Limb (tissue), 2 donors: ENCODE measurements at regions not wholly inside any gene's neighbourhood (a gene's known extent, or its start where the extent isn't known, plus 50 kb on each side); places are given as distances from the start of the nearest gene placed in this dataset.

Experiments
- DNase-seq, 2 donors: peaks; one replicate each; pipeline ENCODE4 v3.0.0-alpha.2; 2016; ENCODE audit errors: extremely low spot score in 2 of 2

DNA sequence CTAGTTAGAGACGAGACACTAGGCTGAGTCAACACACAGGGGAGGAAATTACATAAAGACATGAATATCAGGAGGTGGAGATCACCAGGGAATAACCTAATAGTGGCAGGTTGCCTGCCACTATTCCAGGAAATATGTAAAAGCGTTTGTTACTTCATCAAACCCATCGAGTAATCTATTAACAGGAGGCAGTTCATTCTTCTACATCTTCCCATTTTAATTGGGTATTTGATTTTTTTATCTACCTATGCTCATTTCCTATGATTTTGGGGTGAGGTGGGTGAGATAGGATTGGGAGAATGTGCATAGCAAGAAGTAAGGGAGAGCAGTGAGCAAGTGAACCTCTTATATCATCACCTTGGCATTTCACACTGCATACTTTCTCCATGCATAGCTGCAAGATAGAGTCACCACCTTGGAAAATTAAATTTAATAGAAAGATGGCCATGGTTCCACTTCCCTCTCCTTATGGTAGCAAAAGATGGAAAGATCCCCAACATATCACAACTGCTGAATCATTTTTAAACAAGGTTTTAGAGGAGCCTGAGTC lies 312.2 kb downstream of the TMEM114 start:
- no peak for DNase-seq

DNA sequence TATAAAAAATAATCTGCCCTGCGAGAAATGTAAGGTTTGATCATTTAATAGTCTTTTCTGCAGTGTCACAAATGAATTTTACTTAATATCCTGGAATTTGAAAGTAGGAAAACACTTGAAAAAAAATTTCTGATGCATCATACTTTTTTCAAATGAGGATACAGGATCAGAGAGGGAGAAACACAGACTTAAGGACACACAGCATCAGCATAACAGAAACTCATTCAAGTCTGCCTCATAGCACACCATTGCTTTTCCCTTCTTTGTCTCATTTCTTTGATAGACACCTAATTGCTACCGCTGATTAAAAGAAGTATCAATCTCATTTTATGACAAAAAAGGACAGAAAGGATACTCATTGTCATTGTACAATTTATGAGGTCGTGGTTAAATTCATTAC lies 319.0 kb downstream of the TMEM114 start:
- DNase-seq: no peak

DNA sequence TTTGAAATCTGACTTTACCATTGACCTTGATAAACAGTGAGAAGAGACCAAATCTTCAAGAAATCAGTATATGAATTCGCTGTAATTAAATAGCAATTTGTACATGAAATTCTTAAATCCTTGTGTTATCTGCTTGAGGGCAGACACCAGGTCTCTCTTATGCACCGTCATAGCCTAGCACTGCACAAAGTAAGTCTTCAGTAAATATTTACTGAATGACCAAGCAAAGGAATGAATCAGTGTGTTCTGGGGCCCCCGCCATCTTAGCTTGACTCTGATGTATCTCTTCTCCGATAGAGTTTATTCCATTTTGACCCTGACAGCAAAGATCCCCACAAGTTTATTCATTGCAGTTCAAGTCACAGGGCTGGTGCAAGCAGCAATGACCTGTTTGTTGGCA lies 328.0 kb downstream of the TMEM114 start:
- DNase-seq: no peak

DNA sequence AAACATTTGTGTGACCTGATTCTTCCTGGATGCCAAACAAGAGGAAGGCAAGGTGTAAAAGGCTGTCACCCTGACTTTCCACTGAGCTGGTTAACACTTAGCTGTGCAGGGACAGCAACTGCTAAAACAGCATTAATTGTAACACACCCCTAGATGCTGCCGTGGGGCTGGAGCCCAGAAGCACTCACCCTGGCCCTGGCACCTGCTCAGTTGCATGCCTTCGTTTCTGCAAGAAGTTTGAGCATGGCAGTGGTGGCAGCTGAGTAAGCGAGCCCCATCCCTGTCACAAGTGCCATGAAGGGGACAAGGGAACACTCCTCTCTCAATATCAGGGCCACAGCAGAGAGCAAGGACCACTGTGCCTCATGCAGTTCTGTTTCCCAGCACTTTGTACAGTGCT lies 330.2 kb downstream of the TMEM114 start:
- no peak for DNase-seq

DNA sequence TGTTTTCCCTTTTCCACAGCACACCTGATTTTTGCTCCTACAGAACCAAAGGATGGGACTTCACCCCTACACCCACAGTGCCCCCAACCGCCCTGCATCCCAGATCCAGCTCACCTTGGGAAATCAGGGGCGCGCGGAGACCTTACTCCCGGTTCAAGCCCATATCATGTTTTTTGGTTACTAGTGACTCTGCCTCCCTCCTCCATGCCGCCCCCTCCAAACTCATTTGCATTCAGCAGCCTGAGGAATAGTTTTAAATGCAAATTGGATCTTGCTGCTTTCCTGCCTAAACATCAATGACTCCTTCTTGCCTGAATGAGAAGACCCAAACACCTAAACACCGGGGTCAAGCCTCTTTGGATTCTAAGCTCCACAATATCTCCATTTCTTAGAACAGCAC lies 331.8 kb downstream of the TMEM114 start:
- DNase-seq: no peak

DNA sequence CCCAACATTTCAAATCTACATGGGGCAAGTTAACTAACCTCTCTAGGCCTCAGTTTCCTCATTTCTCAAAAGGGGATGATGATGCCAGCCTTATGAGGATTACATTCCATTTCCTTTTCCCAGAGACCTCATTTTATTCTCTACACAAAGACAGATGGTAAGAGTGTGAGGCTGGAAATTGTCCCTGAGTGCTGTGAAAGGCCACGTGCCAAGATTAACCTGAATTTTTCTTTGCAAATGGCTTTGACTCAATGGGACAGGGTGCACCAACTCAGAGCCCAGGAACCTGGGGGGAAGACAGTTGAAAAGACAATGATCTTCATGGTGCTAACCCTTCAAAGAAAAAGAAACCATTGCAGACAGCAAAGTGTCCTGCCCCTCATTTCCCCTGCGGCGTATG lies 332.8 kb downstream of the TMEM114 start:
- DNase-seq: no peak

DNA sequence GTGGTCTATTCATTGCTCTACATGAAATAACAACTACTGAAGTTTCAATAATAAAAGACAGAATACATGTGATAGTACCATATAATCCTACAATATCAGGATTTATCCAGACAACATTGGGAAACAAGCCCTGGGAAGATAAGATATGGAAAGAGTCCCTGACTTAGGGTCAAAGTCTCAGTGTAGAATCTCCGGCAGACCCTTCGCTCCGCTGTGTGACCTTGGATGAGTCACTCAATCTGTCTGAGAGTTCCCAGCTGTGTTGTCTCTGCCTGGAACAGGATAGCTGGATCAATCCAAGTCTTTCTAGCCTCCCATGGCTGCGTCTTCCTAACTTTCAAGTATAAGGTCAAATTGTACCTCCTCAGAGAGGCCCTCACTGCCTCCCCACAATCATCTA lies 335.9 kb downstream of the TMEM114 start:
- no peak for DNase-seq

DNA sequence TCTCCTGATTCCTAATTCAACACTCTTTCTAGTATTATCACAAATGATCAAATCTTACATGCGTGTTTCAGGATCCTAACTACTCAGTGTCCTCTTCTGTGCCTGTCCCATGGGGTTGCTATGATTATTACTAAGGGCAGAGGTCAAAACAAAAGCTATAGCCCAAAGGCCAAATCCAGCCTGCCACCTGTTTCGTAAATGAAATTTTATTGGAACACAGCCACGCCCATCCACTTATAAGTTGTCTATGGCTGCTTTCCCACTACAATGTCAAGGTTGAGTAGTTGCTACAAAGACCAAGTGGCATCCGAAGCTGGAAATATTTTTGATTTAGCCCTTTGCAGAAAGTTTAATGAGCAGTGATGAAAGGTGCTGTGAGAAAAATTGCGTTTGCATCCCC lies 336.6 kb downstream of the TMEM114 start:
- no peak for DNase-seq

DNA sequence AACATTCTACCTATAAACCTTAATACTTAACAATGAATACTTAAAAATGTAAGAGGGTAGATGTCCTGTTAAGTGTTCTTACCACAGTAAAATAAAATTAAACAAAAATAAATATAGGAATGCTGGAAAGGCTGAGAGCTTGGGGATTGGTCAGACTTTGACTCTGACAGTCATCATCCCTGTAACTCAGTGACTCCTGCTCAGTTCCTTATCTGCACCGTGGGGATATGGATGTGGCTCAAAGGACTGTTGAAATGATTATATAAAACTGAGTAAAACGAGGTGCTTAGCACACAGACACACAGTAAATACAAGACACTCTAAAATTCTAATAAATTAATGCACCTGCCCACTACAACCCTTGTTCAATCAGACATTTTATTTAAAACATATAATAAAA lies 338.6 kb downstream of the TMEM114 start:
- DNase-seq: no peak

DNA sequence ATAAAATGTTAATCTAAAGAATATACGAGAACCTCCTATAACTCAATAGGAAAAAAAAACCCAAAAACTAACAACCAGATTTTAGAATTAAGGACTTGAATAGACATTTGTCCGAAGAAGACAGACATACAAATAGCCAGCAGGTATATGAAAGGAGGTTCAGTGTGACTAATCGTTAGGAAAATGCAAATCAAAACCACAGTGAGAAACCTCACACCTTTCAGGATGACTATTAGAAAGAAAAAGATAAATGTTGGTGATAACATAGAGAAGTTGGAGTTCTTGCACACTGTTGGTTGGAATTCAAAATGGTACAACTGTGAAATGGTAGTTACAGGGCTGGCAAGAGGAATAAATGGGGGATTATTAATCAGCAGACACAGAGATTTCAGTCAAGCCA lies 339.0 kb downstream of the TMEM114 start:
- DNase-seq: no peak

DNA sequence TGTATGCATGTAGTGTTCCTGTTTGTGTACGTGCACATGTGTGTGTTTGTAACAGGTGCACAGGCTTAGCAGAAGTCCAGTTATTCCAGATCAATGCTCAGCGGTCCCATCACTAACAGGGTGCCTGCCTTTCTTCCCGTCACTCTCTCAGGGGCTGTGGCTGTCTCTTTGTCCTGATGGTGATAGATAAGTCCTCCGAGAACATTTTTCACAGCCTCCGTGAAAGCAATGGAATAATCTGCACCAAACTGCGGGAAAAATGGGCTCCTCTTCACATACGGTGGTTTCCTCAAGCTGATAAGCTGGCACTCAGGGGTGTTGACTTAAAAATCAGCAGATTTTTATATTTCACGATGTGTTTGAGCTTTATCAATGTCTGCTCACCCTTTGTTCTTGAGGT lies 342.3 kb downstream of the TMEM114 start:
- no peak for DNase-seq

DNA sequence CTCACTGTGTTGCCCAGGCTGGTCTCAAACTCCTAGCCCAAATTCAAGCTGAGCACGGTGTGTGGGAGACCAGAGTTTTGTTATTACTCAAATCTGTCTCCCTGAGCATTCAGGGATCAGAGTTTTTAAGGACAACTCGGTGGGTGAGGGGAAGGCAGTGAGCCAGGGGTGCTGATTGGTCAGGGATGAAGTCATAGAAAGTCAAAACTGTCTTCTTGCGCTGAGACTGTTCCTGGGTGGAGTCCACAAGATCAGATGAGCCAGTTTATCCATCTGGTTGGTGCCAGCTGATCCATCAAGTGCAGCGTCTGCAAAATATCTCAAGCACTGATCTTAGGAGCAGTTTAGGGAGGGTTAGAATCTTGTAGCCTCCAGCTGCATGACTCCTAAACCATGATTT lies 346.3 kb downstream of the TMEM114 start:
- no peak for DNase-seq

DNA sequence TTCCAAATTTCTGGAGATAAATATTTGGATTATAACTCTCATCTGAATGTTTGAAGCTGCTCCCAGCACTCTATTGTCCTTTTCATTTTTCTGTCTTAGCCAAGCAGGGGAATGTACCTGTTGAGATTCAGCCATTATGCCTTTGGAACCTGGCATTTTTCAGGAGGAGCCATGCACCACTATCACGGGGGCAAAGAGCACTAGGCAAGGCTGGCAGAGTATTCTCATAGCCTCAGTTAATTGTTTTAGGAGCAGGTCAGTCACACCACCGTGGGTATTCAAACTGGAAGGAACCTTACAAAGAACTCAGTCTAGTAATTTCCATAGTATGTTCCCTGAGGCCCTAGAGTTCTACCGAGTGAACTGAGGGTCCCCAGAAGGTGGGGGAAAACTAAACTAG lies 348.9 kb downstream of the TMEM114 start:
- no peak for DNase-seq

DNA sequence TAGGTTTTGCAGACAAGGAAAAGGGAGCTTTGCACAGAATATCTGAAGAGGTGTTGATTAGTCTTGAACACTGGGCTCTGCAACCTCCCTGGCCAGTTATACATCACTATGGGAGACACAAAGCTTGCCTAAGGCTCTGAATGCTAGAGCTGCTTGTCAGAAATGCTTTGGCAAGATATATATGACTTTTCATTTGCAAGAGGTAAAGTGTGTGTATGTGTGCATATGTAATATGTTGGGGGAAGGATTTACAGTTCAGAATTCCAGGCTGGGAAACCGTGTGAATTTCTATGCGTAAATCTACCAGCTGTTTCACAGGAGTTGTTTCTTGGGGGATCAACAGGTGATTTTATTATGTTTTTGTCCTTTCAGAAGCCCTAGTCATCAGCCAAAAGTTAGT lies 350.9 kb downstream of the TMEM114 start:
- no peak for DNase-seq

DNA sequence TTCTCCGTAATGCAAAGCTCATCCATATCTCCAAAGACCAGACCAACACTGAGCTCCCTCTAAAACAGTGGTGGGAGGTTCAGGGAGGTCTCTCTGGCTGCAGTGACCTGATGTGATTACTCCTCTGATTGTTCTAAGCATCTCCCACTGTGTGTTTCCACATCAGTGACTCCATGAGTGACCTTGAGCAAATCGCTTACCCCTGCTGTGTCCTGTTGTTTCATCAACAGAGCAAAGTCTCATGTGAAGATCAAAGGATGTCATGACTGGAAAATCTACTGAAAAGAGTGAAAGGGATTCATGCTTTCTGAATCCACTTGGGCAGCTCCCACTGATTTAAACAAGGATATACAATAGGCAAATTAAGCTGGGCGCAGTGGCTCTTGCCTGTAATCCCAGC lies 352.9 kb downstream of the TMEM114 start:
- no peak for DNase-seq

DNA sequence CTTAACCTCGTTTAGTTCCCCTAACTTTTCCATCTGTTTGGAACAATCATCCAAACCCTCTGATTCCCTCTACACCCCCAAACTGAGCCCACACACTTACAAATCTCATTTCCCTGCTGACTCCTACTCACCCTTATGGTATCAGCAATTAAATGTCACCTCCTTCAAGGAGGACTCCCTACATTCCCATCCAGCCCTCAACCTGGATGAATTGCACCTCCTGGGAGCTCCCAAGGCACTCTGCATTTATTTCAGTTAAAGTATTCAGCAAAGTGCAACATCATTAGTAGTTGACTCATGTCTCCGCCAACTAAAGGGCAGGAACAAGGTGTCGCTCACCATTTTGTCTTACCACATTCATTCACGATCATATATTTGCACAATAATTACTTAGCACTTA lies 353.5 kb downstream of the TMEM114 start:
- no peak for DNase-seq

DNA sequence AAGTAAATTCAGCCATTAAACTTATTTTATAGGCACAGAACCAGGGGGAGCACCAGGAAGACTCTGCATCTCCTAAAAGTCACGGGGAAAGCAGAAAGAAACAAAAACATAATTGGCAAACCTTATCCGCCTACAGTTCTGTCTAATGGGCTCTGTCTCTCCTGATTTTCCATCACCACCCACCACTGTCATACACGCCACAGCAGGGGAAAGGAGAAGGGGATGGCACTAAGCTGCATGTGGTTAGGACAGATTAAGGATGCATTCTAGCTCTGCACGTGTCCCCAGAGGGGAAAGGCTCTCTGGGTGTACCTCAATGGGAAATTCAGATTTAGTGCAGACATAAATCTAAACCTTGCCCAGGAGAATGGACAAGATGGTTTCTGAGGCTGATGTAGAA lies 359.8 kb downstream of the TMEM114 start:
- DNase-seq: no peak

DNA sequence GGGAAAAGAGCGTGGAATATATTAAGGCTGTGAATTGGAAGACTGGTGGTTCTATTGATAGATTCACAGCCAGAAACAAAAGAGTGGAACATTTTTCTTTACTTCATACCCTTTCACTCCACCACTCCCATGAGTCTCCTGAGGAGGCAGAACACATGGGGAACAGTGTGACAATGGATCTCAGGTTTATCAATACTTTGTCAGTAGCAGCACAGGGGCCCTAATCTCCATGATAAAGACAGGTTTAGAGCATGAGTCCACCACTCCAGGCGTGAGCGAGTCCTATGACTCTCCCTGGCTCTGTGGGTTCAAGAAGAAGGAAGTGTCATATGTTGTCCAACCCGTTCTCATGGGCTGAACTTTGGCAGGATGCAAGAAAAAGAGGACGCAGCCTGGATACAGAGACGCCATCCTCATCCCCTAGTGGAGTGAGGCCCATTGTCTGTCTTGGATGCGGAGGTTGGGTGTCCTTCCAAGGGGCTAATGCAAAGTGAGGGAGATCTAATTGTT lies 361.2 kb downstream of the TMEM114 start:
- DNase-seq: no peak

DNA sequence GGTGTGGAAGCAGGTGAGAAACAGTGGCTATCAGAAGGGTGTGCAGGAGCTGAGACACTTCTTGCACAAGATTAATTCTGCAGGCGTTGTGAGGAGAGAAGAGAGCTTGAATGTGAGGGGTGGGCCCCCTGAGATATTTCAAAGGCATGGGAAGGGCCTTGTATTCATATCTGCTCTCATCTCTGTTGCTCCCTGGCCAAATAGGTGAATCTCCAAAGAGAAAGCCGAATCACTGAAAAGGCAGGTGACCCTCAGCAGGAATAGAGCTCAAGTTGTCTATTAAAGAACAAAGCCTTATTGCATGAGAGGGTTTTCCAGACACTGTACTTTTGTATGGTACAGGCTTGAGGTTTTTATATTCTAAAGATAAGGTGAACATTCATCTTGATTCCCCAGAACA lies 373.1 kb downstream of the TMEM114 start:
- DNase-seq: no peak

DNA sequence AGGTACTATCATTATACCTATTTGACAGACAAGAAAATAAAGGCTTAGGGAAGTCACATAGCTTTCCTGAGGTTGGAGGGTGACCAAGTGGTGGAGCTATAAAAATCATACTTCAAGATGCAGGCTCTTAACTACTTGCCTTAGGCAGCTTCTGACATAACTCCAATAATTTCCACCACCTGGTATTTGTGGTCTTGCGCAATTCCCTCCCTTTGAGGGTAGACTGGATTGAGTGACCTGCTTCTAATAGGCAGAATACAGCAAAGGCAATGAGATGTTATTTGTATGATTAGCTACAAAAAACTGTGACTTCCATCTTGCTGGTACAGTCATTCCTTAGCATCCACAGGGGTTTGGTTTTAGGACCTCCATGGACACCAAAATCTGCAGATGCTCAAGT lies 385.5 kb downstream of the TMEM114 start:
- DNase-seq: no peak

DNA sequence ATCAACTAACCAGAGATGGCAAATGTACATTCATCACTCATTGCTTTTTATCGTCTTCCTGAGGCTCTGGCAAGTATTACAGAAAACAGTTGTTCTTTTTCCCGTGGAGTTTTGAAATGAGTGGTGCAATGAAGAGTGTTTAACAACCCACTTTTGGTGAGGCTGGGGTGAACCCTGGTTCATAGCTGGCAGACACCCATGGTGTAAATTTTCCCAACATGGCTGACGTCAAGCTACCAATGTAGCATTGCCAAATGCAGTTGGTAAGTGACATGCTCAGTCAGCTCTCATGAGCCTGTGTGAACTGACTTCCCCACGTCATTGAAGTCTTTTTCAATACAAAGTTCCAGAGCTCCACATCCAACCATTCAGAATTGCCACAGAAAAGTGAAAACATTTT lies 386.2 kb downstream of the TMEM114 start:
- no peak for DNase-seq

DNA sequence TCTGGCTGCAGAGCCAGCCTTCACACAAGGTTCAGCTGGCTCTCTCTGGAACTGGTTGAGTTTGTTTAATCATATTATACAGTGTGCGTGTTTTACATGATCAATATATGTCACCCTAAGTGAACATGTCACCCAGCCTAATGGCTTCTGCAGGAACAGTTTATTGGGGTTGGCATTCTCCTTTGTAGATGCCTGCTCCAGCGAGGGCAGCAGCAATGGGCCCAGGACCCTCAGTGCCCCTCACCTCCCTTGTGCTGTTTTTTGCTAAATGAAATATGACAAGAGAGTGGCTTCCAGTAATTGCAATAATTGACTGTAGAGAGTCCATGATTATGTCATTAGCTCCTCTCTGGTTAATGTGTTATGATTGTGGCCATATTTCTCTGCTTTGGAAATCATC lies 387.2 kb downstream of the TMEM114 start:
- no peak for DNase-seq

DNA sequence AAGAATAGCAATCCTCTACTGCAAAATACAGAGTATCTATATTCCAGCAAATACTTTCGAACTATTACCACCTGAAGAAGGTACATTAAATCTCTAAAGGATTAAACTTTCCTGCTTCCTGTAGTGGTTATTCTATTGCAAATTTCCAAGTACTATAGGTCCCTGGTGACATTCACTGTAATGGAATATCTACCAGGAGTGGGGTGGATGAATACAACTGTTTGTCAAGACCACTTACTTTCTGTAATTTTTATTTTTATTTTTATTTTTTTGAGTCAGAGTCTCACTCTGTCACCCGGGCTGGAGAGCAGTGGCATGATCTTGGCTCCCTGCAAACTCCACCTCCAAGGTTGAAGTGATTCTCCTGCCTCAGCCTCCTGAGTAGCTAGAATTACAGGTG lies 389.5 kb downstream of the TMEM114 start:
- DNase-seq: no peak

DNA sequence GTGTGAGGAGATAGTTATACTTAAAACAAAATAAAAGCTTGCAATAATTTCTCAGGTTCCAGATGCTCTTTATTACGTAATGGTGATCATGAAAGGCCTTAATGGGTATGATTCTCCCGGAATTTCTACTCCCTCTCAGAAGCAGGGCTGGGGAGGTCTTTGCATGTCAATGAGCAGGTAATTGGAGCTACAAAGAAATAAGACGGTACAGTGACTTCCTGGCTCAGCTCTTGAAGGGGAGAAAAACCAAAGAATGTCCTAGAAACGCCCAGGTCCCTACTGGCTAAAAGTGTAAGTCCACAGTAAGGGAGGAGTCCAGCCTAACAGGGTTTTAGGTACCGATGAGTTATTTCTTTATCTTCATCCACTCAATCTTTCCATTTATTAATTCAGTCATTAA lies 390.9 kb downstream of the TMEM114 start:
- DNase-seq: no peak
